Stimulated activated CD4-positive, alpha-beta T cell treated with anti-CD3 and anti-CD28 coated beads, Interleukin-15, amount 100 ng/mL, for 24 hours (primary cell): ENCODE measurements at regions not wholly inside any gene's neighbourhood (a gene's known extent, or its start where the extent isn't known, plus 50 kb on each side); places are given as distances from the start of the nearest gene placed in this dataset.
A peak's percentile ranks its signal among the peaks of the same experiment; 100 is the strongest.

Source experiments
- DNase-seq: peaks from one replicate; pipeline ENCODE4 v3.0.0-alpha.2; 2020

DNA sequence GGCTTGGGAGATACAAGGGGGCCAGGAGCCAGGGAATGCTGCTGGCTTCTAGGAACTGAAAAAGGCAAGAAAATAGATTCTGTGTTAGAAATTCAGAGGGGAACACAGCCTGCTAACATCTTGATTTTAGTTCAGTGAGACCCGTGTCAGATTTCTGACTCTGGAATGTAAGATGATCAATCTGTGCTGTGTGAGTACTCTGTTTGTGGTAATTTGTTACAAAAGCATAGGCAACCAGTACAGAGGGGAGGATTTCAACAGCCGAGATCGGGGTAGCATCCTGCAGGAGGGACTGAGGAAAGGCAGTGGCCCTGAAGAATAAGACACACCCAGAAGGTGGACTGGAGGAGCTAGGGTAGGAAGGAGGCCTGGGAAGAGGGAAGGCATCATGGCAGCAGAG, 410.0 kb upstream of the CCDC196 start:
- DNase-seq: no peak

DNA sequence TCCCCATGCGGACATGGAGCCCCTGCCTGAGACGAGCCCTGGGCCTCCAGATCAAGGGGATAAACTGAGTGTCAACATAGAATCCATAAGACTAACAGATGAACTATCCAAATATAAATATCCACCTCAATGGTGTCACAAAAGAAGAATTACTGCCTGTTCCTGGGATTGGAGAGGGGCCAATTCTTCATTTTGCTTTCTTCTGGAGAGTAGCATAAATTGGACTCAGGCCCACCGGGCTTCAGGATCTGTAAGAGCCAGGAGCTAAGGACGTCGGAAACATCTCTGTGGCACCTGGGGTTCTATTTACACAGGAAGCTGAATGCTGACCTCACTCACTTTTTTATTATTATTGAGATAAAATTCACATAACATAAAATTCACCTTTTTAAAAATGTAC, 408.2 kb upstream of the CCDC196 start:
- no peak for DNase-seq

DNA sequence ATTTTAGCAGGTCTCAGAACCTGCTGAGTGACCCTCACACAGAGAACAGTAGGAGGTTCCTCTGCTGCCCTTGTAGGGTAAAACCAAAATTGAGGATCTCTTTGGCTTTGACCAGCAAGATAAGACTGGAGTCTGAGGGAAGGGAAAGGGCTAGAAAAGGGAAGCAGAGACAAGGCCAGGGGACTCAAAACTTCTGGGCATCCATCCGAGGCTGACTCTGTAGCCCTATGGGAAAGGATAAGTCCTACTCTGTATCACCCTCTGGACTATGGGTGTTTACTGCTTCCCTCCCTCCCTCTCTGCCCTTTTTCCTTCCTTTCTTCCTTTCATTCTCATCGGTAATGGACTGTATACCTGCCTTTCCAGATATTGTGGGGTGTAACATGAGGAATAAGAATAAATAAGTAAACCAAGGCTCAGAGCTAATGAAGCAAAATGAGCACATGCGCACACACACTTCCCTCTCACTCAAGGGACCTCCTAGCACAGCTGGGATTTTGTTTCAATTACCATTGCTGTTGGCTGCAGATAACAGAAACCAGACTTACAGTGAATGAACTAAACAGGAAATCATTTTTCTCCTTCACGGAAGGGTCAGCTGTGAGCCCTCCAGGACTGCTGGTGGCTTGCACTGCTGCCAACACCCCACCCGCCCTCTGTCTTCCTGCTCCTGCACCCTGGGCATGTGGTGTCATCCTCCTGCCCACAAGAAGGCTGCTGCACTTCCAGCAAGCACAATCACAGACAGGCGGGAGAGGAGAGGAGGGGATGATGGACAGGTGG, 404.4 kb upstream of the CCDC196 start:
- DNase-seq: no peak

DNA sequence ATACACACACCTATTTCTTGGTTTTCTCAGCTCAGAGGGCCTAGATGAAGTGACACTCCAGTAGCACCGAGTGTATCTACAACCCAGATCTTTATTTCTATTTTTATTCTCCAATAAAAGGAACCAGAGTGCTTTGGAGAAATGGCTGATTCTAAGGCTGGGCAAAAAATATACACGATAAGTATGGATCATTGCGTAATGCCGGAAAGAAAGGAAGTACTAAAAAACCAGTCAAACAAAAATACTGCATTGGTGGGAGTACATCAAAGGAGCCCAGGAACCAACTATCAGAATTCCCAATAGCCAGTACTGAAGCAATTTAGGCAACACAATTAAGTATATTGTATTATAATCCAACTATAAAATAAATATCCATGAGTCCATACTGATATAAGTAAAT, 400.9 kb upstream of the CCDC196 start:
- no peak for DNase-seq

DNA sequence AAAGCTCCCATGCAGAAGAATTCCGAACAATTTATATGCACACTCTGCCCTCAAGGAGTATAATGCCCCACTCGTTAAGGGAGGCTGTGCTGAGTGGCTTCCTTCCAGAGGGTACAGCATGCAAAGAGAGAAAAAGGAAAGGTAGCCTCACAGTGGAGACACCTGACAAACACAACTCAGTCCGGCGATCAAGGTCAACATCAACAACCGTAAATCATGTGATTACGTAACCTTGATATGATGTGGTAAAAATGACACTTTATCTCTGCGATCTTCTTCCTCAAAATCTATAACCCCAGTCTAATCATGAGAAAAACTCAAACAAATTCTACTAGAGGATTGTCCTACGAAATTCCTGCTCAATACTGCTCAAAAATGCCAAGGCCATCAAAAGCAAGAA, 400.5 kb upstream of the CCDC196 start:
- DNase-seq: no peak

DNA sequence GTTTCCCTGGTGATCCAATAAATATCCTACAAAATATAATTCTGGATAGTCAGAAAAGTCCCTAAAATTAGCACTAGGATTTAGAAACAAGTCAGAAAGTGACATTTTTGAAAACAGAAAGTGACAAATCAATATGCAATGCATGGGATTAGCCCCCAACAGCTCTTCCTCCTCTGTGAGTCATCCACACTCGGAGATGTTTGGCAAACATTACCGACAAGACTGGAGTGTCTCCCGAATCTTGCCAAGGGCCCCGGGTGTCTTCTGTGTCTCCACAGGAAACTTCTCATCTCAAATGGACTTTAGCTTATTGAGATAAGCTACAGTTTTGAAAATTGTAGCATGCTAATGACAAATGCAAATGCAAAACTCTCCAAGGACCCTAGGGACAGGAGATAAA, 398.9 kb upstream of the CCDC196 start:
- DNase-seq: no peak

DNA sequence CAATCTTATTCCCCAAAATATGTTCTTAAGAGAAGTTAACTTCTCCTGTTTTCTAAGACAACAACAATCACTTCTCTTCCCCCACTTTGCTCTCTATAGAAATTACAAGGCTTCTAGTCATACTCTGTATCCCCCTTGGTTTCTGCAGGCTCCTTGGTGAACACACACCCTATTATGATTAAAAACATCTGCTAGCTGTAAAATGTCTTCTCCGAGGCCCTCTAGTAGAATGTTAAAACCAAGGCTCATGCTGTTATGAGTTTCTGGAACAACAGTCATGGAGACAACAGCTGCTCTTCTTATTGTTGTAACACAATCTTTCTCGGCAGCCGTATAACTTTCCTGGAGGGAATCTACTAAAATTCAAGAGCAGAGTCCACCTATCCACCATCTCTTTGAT, 397.5 kb upstream of the CCDC196 start:
- DNase-seq: no peak

DNA sequence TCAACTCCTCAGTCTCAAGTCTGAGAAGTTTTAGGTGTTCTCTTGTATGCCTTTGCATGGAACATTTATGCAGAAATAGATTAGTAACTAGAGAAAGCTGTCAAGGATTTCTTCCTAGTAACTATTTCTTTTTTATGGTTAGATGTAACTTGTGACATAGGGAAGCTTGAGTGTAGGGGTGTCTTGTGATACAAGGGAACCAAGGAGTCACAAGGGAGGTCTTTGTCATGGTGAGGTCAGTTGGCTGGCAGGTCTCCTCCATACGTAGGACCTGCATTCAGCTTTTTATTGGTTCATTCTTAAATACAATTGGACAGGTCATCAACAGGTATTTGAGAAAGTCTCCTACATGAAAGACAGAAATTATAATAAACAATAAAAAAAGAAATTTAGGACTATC, 394.0 kb upstream of the CCDC196 start:
- no peak for DNase-seq

DNA sequence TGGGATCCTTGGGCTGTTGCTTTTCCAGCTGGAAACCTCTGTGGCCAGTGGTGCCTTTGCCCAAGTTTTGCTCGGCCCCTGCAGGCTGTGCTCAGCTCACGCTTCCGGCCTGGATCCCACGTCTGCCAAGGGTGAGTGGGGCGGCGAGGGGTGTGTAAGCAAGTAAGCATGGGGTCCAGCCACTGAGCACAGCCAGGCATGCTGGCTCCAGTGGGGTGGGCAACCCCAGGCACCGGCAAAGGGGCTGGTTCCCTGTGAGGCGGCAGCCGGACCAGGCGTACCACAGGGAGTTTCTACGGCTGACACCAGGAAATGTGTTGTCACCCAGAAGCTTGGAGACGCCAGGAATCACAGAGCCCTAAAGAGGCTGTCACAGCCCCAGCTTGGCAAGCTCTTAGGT, 393.4 kb upstream of the CCDC196 start:
- no peak for DNase-seq

DNA sequence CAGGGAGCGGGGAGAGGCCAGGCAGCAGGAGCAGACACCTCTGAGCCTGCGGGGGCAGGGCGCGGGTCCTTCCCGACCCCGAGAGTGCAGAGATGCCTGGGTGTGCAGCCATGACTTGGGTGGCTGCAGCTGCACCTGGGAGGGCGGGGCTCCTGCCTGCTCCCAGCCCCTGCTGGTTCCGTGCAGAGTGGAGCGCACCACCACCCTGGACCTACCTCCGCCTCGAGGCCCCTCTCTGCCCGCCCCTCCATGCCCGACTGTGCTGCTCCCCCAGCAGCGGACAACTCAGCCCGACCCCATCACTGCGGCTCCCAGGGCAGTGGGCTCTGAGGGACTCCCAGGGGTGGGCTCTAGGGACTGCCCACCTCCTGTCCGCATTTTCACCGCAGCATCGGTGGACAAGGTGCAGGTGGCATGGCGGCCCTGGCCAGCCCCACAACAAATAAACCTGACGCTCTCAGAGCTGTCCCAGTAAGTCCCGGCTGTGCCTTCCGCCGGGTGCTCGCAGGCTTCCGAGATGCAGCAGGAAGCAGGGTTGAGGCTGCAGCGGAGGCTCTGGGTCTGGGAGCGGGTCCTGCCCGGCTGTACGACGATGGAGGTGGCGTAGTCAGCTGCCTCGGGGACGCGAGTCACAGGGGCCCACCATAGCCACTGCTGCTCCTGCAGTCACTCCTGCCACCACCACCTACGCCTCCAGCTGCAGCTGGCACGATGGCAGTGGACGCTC, 392.0 kb upstream of the CCDC196 start:
- no peak for DNase-seq

DNA sequence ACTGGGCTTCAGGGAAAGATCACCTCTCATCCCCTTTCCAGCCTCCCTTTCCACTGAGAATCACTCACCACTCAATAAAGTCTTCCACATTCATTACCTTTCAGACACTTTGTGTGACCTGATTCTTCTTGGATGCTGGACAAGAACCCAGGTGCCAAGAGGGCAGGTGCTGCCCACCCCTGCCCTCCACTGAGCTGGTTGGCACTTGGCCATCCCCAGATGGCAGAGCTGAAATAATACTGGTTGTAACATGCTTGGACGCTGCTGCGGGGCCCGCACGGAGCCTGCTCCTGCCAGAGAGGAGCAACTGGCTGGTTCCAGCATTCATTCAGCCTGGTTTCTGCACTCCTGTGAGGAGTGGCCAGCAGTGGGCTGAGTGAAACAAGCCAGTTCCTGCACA, 386.7 kb upstream of the CCDC196 start:
- DNase-seq: no peak

DNA sequence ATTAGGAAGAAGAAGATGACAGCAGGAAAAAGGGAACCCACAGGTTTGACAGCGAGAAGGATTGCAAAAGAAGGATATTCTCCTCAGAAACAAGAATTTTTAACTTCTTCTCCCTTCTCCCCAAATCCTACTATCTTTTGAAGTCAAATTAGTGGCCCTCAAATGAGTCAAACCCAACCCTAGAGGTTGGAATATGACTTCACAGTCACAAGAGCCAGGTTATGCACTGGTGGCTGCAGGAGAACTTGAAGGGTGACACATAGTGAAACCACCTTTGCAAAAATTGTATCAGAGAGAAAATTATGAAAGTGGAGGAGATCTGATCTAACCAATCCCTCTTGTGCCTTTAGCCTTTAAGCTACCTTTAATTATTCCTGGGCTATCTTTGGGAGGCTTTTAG, 386.2 kb upstream of the CCDC196 start:
- DNase-seq: peak; percentile 13

DNA sequence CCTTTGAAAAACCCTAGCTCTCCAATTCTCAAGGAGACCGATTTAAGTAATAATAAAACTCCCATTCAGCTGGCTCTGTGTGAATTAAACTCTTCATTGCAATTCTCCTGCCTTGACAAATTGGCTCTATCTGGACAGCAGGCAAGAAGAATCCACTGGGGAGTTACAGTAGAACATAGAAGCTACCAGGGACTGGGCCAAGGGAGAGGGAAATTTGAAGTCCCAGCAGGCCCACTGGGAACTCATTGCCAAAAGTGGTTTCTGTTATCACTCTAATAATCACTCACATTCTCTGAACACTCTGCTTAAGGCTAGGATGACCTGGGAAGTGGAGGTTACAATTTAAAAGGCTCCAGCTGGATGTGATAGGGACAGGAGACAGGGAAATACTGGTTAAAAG, 384.5 kb upstream of the CCDC196 start:
- DNase-seq: no peak

DNA sequence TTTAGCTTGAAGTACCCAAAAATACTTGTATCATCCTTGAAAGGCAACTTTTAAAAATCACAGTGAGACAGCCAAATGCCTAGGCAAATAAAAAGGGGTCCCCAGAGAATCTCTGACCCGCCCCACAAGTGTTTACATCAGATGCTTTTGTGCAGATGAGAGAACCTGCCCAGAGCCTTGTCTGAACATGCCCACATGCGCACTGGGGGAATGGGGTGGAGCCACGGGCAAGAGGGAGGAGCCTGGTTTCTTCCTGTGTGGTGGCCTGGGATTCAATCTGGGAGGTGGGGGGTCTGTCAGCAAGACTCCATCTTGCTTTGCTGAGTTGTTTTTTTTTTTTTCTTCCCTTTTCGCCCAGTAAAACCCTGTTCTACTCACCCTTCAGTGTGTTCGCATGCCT, 381.7 kb upstream of the CCDC196 start:
- DNase-seq: no peak

DNA sequence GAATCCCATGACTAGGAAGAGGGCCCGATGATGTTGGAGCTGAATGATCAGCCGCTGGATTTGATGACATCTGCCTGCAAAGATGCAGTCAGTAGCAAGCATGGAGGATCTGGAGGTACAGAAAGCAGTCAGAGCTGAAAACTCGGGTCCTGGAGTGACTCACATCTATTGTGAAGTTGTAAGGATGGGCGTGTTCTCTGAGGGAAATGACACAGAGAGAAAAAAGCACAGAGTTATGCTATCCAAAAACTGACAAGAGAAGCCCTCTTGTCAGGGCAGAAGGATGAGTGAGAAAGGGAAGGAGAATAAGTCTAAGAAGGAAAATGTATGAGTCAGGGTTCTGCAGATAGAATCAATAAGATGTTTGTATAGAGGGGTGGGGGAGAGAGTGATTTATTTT, 380.4 kb upstream of the CCDC196 start:
- DNase-seq: no peak

DNA sequence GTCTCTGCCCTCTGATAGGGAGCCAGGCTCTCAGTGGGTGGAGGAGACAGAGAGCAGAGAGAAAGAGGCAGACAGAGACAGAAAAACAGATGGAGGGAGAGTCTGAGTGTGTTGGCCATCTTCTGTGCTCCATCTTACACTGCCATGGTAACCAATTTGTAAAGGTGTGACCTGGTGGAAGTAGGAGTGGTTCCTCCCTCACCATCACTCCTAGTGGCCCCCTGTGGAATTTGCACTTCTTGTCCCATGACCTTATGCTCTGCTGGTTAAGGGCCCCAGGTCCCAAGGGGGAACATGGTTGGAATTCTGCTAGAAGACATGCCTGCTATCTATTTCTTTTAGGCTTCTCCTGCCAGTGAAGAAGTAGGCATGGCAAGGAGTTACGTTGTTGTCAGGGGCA, 376.7 kb upstream of the CCDC196 start:
- no peak for DNase-seq

DNA sequence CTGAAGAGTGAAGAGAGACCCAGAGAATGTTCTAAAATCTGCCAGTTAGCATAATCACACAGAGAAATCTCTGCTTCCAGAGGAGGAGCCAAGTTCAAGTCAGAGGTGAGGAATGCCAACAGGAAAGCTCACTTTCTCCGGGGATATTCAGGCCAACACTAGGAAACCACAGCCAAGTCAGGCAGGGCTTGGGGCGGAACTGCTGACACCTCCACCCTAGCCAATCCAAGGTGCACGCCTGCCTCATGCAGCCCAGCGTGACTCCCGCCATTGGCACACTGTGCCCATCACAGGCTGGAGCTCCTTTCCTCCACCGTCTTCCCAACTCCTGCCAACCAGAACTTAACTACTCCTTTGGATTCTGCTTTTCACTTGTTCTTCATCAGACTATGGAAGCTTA, 374.3 kb upstream of the CCDC196 start:
- no peak for DNase-seq

DNA sequence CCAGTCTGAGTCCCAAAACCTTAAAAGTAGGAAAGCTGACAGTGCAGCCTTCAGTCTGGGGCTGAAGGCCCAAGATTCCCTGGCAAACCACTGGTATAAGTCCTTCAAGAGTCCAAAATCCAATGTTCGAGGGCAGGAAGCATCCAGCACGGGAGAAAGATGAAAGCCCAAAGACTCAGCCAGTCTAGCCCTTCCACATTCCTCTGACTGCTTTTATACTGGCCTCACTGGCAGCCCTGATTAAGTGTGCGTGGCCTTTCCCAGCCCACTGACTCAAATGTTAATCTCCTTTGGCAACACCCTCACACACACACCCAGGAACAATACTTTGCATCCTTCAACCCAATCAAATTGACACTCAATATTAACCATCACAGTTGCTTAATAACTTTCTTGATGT, 372.1 kb upstream of the CCDC196 start:
- no peak for DNase-seq

DNA sequence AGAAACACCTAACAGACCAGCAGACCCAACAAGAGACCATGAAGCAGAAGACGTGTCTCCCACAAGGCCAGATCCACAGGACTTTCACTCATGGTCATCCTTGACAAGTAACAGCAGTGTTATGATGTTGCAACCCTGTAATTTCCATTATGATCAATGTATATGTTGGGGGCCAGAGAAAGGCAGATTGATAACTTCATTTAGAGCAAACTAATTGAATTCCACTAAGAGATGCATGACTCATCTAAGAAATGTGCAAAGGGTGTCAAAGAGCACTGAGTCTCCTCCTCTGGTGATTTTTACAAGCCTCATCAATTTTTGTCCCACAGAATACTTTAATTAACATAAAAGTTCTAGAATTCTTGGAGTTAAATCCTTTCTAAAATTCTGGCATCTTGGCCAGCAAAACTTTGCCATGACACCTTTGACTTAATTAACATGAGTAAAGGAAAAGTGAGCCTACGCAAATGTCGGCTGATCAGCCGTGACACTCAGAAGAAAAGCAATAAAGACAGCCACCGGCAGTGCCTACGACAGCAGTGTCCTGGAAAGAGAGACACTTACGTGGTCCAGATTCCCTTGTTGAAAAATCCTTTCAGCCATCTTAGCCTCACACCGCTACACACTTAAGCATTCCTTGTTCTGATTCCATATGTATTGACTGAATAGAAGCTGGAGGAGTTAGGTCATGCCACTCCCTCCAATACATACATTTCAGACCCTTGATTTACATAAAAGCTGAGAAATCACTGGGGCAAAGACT, 370.2 kb upstream of the CCDC196 start:
- no peak for DNase-seq

DNA sequence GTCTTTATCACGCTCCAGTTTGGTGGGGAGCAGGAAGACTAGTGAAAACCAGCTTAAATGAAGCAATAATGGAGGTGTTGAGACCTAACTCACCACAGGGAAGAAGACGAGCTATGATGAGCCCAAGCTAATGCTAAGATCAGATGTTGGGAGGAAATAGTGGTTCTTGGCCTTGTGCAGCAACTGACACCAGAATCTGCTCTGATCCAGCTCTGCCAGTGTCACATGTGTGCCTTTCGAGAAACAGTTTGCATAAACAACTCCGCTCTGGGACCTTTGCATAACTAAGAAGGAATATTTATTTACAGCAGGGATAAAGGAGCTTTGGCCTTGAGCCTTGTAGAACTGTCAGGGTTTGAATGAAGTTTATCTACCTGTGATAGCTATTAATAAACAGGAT, 369.4 kb upstream of the CCDC196 start:
- DNase-seq: no peak

DNA sequence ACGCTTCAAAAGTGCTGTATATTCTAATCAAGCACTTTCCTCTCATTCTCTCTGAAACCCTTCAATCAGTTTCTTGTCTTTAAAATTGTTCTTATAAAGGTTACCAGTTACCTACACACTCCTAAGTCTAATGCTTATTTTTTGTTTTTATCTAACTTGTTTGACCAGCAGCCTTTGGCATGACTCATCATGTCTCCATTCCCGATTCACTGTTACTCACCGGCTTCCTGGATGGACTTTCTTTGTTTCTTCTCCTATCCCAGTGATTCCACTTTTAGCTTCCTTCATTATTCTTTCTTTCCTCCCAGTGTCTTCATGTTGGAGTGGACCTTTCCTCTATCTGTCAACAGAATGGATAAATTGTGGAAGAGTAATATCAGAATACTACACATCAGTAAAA, 368.6 kb upstream of the CCDC196 start:
- no peak for DNase-seq

DNA sequence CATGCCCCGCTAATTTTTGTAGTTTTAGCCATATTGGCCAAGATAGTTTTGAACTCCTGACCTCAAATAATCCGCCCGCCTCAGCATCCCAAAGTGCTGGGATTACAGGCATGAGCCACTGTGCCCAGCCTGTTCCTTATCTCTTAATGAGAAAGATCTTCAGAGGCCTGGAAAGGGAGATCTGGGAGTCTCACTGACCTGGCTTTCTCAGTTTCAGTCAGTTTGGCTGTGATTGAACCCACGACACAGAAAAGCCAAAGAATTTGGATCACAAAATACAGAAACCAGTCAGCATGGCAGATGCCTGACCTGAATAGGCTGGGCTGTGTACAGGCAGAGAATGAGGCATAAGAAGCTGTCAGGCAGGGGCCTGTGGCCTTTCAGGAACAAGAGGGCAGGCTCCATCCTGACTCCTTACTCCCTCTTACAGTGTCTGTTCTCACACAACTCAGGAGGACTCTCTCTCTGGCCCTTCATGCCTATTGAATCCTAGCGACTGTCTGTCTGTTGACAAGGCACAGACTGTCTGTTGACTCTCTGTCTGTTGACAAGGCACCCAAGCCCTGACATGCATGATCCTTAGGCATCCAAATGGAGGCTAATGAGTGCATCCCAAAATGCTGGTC, 366.5 kb upstream of the CCDC196 start:
- no peak for DNase-seq

DNA sequence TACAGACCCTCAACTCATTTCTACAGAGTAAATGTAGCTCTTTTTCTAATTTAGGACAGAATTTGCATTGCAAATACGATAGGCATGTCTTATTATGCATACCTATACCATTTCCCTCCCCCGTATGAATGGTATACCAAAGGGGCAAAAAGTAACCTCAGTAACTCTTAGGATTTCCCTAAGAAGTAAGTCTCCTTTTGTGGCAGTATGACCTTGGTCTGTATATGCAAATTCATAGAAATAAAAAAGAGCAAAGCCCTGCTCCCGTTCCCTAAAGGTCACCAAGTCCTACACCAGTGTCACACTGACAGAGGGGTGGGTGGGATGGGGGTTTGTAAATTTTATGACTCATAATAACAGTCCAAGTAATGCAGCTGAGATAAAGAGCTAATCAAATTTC, 365.8 kb upstream of the CCDC196 start:
- no peak for DNase-seq

DNA sequence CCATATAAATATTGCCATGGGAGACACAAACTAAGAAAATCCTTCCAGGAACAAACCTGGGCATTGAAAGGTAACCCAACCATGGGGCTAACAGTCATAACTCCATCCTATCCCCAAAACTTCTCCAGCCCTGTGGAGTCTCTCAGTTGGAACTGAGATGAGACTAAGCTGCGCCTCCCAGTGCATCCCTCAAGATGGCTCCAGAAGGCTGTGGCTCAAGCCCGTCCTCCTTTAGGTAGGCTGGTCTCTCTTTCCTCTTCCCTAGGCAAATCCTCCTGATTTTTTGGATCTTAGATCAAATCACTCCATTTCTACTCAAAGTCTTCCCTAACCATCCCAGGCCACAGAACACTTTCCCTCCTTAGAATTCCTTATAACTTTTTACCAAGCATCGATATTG, 364.3 kb upstream of the CCDC196 start:
- DNase-seq: no peak
